HUES48 (cell line): ENCODE measurements at regions not wholly inside any gene's neighbourhood (a gene's known extent, or its start where the extent isn't known, plus 50 kb on each side); places are given as distances from the start of the nearest gene placed in this dataset.

Experiments
- H3K27ac ChIP-seq: one replicate; pipeline ENCODE4 v1.7.0; 2013; ENCODE audit warnings: low read depth, low read length, inconsistent platforms
- H3K27me3 ChIP-seq: 2 replicates; pipeline ENCODE4 v1.6.1; 2013; ENCODE audit warnings: mild to moderate bottlenecking, low read length; ENCODE audit not compliant: control insufficient read depth, insufficient read depth
- H3K36me3 ChIP-seq: 2 replicates; pipeline ENCODE4 v1.6.1; 2013; ENCODE audit warnings: low read length; ENCODE audit not compliant: control insufficient read depth, insufficient read depth
- H3K4me1 ChIP-seq: 2 replicates; pipeline ENCODE4 v1.6.1; 2013; ENCODE audit warnings: mild to moderate bottlenecking, low read length; ENCODE audit not compliant: control insufficient read depth, insufficient read depth
- H3K4me3 ChIP-seq: 2 replicates; pipeline ENCODE4 v1.5.1; 2013; ENCODE audit warnings: mild to moderate bottlenecking, low read depth, low read length
- H3K9ac ChIP-seq: 2 replicates; pipeline ENCODE4 v1.6.1; 2013; ENCODE audit warnings: mild to moderate bottlenecking, low read depth, low read length, moderate library complexity
- H3K9me3 ChIP-seq: 2 replicates; pipeline ENCODE4 v1.6.1; 2013; ENCODE audit warnings: low read length; ENCODE audit not compliant: control insufficient read depth, insufficient read depth

DNA sequence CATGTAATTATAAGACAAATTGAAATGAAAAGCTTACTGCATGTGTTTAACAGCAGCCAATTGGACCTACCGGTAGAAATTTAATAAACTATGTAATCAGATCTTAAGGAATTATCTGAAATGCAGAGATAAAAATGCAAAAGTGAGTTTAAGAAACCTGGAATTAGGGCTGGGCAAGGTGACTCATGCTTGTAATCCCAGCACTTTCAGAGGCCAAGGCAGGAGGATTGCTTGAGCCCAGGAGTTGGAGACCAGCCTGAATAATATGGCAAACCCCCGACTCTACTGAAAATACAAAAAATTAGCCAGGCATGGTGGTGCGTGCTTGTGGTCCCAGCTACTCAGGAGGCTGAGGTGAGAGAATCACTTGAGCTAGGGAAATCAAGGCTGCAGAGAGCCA, 74.1 kb downstream of the HFE start:
- H3K27me3 ChIP-seq, result no peaks in the 10 kb centered on the region
- 0 out of 2 replicates have a peak, but pooled peaks cover 5% of the 10 kb centered on the region for H3K4me1 ChIP-seq
- no peaks in the 10 kb centered on the region for H3K9me3 ChIP-seq
- 0 out of 2 replicates have a peak, but pooled peaks cover 2% of the 10 kb centered on the region for H3K36me3 ChIP-seq
- H3K27ac ChIP-seq, result no peak overlapping the region
- H3K9ac ChIP-seq, result no peak overlapping the region
- H3K4me3 ChIP-seq, result no peak overlapping the region

GRCh38 chr6:26162399-26162798, 75.2 kb downstream of the HFE start:
- Histone ChIP-seq H3K9ac (no peak overlapping the region), H3K4me3 (no peak overlapping the region), H3K9me3 (no peaks in the 10 kb centered on the region), H3K27ac (no peak overlapping the region), H3K36me3 (0 out of 2 replicates have a peak, but pooled peaks cover 2% of the 10 kb centered on the region), H3K4me1 (0 out of 2 replicates have a peak, but pooled peaks cover 5% of the 10 kb centered on the region), H3K27me3 (no peaks in the 10 kb centered on the region)

DNA sequence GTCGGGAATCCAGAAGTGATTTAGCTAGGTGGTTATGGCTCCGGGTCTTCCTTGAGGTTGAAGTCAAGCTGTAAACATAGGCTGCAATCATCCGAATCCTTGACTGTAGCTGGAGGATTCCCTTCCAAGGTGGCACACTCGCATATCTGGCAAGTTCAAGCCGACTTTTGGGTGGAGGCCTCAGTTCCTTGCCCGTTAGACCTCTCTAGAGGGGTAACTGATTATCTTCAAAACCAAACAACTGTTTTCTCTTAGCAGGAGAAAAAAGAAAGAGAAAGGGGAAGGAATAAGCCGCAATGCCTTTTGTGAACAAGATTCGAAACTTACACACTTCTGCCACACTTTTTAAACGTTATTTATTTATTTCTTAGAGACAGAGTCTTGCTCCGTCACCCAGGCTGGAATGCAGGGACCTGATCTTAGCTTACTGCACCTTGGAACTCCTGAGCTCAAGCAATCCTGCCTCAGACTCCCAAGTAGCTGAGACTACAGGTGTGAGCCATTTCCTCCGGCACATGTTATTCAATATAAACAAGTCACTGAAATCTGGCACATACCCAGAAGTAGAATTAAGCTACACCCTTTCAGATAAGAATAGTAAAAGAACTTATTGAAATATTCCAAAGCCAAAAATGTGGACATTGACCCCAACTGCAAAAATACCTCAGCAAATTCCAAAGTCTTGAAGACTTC, 76.3 kb downstream of the HFE start:
- Histone ChIP-seq H3K27me3 (no peaks in the 10 kb centered on the region), H3K9me3 (no peaks in the 10 kb centered on the region), H3K4me1 (0 out of 2 replicates have a peak, but pooled peaks cover 5% of the 10 kb centered on the region), H3K27ac (no peak overlapping the region), H3K36me3 (0 out of 2 replicates have a peak, but pooled peaks cover 2% of the 10 kb centered on the region), H3K4me3 (no peak overlapping the region), H3K9ac (no peak overlapping the region)

DNA sequence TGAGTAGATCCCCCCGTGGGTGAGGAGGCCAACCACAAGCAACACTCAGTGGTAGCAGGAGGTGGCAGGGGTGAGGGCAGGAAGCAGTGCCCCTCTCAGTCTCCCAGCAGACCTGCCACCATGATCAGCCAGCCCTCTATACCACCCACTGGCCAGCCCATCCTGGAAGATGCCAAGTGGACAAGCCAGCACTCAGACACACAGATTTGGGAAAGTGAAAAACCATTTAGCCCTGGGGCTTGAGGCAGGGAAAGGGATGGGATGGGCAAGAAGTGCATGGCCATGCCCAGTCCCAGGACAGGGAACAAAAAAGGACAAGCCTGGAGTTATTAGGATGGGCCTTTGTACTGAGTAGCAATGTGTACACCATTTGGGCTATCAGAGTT, 76.9 kb downstream of the HFE start:
- no peak overlapping the region for H3K4me3 ChIP-seq
- H3K27me3 ChIP-seq, result no peaks in the 10 kb centered on the region
- 0 out of 2 replicates have a peak, but pooled peaks cover 5% of the 10 kb centered on the region for H3K4me1 ChIP-seq
- no peak overlapping the region for H3K27ac ChIP-seq
- 0 out of 2 replicates have a peak, but pooled peaks cover 2% of the 10 kb centered on the region for H3K36me3 ChIP-seq
- no peaks in the 10 kb centered on the region for H3K9me3 ChIP-seq
- H3K9ac ChIP-seq, result no peak overlapping the region

GRCh38 chr6:26165261-26165790, 78.1 kb downstream of the HFE start:
- no peaks in the 10 kb centered on the region for H3K4me1 ChIP-seq

GRCh38 chr6:26170181-26170580, 83.0 kb downstream of the HFE start:
- no peak overlapping the region for H3K4me3 ChIP-seq
- no peaks in the 10 kb centered on the region for H3K9me3 ChIP-seq
- peaks cover 10% of the 10 kb centered on the region for H3K4me1 ChIP-seq
- H3K27me3 ChIP-seq, result no peaks in the 10 kb centered on the region
- H3K27ac ChIP-seq, result no peak overlapping the region
- no peaks in the 10 kb centered on the region for H3K36me3 ChIP-seq
- H3K9ac ChIP-seq, result no peak overlapping the region

More at GRCh38 chr6:26165261-26165790, 78.1 kb downstream of the HFE start:
- no peak overlapping the region for H3K27ac ChIP-seq
- H3K9me3 ChIP-seq, result no peaks in the 10 kb centered on the region
- H3K9ac ChIP-seq, result no peak overlapping the region
- no peaks in the 10 kb centered on the region for H3K27me3 ChIP-seq
- no peak overlapping the region for H3K4me3 ChIP-seq
- H3K36me3 ChIP-seq, result 0 out of 2 replicates have a peak, but pooled peaks cover 2% of the 10 kb centered on the region

- Histone ChIP-seq H3K9ac (peak overlapping the region; percentile 64), H3K9me3 (no peaks in the 10 kb centered on the region), H3K27ac (peak overlapping the region; percentile 91), H3K27me3 (no peaks in the 10 kb centered on the region), H3K4me1 (peaks cover 10% of the 10 kb centered on the region), H3K4me3 (peak overlapping the region; percentile 82), H3K36me3 (no peaks in the 10 kb centered on the region)
These were observed 84.0 kb downstream of the HFE start for GRCh38 chr6:26170951-26171841.

- peak overlapping the region; percentile 90 for H3K9ac ChIP-seq
- peak overlapping the region; percentile 82 for H3K4me3 ChIP-seq
- H3K9me3 ChIP-seq, result no peaks in the 10 kb centered on the region
- H3K4me1 ChIP-seq, result peaks cover 10% of the 10 kb centered on the region
- no peaks in the 10 kb centered on the region for H3K36me3 ChIP-seq
- peak overlapping the region; percentile 91 for H3K27ac ChIP-seq
- no peaks in the 10 kb centered on the region for H3K27me3 ChIP-seq
These were observed 85.4 kb downstream of the HFE start for GRCh38 chr6:26172608-26172968.

DNA sequence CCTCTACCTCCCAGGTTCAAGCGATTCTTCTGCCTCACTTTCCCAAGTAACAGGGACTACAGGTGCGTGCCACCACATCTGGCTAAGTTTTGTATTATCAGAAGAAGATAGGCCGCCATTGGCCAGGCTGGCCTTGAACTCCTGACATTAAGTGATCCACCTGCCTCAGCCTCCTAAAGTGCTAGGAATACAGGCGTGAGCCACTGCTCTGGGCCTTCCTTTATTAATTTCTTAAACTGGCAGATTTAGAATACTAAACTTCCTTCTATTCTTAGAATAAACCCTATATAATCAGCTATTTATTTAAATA, 86.6 kb downstream of the HFE start:
- Histone ChIP-seq H3K27me3 (no peaks in the 10 kb centered on the region), H3K9ac (no peak overlapping the region), H3K9me3 (no peaks in the 10 kb centered on the region), H3K4me1 (peaks cover 10% of the 10 kb centered on the region), H3K27ac (no peak overlapping the region), H3K36me3 (no peaks in the 10 kb centered on the region), H3K4me3 (no peak overlapping the region)

DNA sequence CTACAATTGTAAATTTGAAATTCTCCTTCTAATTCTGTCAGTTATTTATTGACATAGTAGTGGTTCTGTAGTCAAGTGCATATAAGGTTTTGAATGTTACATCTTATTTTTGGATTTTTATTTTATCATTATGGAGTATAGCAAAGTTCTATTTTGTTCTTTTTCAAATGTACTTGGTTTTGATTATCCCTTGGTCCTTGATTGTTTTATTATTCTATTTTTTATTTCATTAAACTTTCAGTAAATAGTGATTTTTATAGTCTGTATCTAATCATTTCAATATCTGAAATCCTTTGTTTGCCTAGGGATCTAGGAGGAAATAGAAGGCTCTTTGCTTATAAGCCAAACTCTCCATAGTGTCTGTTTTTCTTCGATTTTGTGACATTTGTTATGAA, 87.8 kb downstream of the HFE start:
- Histone ChIP-seq H3K4me3 (no peak overlapping the region), H3K27ac (no peak overlapping the region), H3K9ac (no peak overlapping the region), H3K4me1 (peaks cover 10% of the 10 kb centered on the region), H3K9me3 (no peaks in the 10 kb centered on the region), H3K27me3 (no peaks in the 10 kb centered on the region), H3K36me3 (no peaks in the 10 kb centered on the region)
